ENCODE measurements at regions not wholly inside any gene's neighbourhood (a gene's known extent, or its start where the extent isn't known, plus 50 kb on each side); places are given as distances from the start of the nearest gene placed in this dataset.

DNA sequence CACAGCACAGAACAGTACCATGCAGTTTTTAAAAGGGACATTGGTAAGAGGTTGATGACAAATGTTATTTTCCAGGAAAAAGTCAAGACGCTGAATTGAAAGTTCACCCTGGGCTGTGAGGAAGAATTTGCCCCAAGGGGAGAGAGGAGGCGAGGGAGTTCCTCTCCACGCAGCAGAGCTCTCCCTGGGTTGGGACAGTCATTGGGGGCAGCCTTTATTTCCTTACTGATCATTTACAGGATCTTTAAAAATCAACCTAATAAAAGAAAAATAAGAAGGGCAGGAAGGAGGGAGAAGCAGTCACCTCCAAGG lies 49.9 kb upstream of the WNT7B start:
- Histone ChIP-seq H3K4me3 (ENCODE audit: low read length) (peak overlapping the region; percentile 53), H3K4me1 (ENCODE audit: control insufficient read depth, low read depth, low read length) (peaks cover 8% of the 10 kb centered on the region), H3K9me3 (ENCODE audit: control insufficient read depth, low read depth, low read length) (no peaks in the 10 kb centered on the region), H3K9ac (ENCODE audit: low read length) (no peak overlapping the region), H3K36me3 (ENCODE audit: control insufficient read depth, low read depth, low read length) (no peaks in the 10 kb centered on the region), H3K27ac (ENCODE audit: low read length) (no peak overlapping the region), H3K27me3 (ENCODE audit: control insufficient read depth, insufficient read depth, low read length) (peaks cover 46% of the 10 kb centered on the region)

DNA sequence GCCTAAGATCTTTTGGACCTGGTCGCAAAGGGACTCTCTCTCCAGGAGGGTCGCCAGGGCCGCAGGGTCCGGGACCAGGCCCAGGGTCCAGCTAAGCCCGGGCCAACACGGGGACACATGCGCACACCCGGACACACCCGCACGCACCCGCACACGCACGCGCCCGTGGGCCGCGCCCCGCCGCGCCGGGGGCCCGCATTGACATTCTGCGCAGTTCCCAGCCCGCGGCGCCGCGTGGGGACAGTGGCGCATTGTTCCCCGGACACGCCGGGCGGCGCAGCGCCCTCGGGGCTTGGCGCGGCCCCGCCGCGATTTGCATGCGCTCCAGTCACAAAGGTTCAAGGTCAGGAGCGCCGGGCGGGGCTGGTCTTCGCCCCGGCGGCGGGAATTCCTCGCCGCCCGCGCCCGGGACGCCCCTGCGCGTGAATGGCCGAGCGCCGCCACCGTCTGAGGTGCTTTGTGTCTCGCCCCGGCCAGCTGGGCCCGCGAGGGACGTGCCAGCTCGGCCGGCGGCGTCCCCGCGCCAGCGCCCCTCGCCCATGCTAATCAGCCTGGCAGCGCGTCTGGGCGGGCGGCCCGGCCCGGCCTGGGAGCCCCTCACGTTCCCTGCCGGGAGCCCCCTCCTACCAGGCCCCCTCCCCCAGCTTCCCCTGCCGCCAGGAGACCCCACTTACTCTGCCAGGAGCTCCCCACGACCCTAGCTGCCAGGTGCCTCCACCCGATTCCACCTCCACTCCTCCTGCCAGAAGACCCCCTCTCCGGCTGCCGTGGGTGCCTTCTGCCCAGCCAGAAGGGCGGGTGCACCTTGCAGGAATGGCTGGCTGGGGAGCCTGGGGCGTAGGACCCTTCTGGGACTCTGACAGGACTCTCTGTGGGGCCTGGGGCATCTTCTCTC lies 50.5 kb upstream of the WNT7B start:
- H3K4me1 ChIP-seq (ENCODE audit: control insufficient read depth, low read depth, low read length) = peaks cover 14% of the 10 kb centered on the region
- peaks cover 46% of the 10 kb centered on the region for H3K27me3 ChIP-seq (ENCODE audit: control insufficient read depth, insufficient read depth, low read length)
- no peak overlapping the region for H3K27ac ChIP-seq (ENCODE audit: low read length)
- no peaks in the 10 kb centered on the region for H3K9me3 ChIP-seq (ENCODE audit: control insufficient read depth, low read depth, low read length)
- no peaks in the 10 kb centered on the region for H3K36me3 ChIP-seq (ENCODE audit: control insufficient read depth, low read depth, low read length)
- peak overlapping the region; percentile 18 for H3K9ac ChIP-seq (ENCODE audit: low read length)
- H3K4me3 ChIP-seq (ENCODE audit: low read length) = peak overlapping the region; percentile 53

DNA sequence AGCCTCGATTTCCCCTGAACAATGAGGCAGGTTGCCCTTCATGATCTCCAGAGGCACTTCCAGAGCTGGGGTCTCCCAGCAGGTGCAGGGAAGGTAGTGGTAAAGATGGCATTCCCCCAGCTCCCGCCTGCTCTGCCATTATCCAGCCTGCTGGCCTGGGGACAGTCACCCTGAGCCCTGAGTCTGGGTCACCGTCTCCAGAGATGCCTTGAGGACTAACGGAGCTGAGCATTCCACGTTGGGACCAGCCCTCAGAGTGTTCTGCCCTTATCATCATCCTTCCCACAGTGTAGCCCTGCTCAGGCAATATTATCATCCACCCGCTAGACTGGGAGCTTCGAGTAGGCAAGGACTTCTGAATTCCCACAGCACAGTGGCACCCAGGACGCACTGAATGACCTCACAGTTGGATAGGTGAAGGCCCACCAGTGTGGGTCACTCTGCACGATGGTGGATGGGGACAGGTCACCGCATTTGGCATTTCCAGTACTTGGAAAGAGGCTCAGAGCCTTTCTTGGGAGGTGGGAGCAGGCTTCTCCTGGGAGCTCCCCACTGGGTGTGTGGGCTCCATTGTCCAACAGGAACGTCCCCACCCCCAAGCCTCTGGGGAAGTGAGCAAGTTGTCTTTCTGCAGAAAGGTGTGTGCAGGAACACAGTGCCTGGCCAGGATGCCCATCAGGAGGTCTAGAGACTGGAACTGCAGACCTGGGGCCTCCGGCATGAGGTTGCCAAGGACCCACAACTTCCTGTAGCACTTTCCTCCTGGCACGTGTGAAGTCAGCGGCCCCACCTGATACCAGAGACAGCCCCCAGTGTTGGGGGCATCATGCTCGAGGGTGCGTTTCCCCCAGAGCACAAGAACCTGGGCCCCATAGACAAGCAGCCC lies 51.4 kb upstream of the WNT7B start:
- H3K9me3 ChIP-seq (ENCODE audit: control insufficient read depth, low read depth, low read length) = no peaks in the 10 kb centered on the region
- H3K27ac ChIP-seq (ENCODE audit: low read length) = no peak overlapping the region
- H3K36me3 ChIP-seq (ENCODE audit: control insufficient read depth, low read depth, low read length) = no peaks in the 10 kb centered on the region
- peaks cover 20% of the 10 kb centered on the region for H3K4me1 ChIP-seq (ENCODE audit: control insufficient read depth, low read depth, low read length)
- H3K4me3 ChIP-seq (ENCODE audit: low read length) = no peak overlapping the region
- no peak overlapping the region for H3K9ac ChIP-seq (ENCODE audit: low read length)
- H3K27me3 ChIP-seq (ENCODE audit: control insufficient read depth, insufficient read depth, low read length) = peaks cover 46% of the 10 kb centered on the region

- Histone ChIP-seq H3K9me3 (ENCODE audit: control insufficient read depth, low read depth, low read length) (no peaks in the 10 kb centered on the region), H3K4me1 (ENCODE audit: control insufficient read depth, low read depth, low read length) (peaks cover 20% of the 10 kb centered on the region), H3K27me3 (ENCODE audit: control insufficient read depth, insufficient read depth, low read length) (peaks cover 46% of the 10 kb centered on the region), H3K4me3 (ENCODE audit: low read length) (no peak overlapping the region), H3K36me3 (ENCODE audit: control insufficient read depth, low read depth, low read length) (no peaks in the 10 kb centered on the region), H3K9ac (ENCODE audit: low read length) (no peak overlapping the region), H3K27ac (ENCODE audit: low read length) (no peak overlapping the region)
Measured at GRCh38 chr22:46029036-46029435, 52.1 kb upstream of the WNT7B start.

GRCh38 chr22:46029574-46030200 lies 52.7 kb upstream of the WNT7B start:
- no peaks in the 10 kb centered on the region for H3K36me3 ChIP-seq (ENCODE audit: control insufficient read depth, low read depth, low read length)
- no peaks in the 10 kb centered on the region for H3K9me3 ChIP-seq (ENCODE audit: control insufficient read depth, low read depth, low read length)
- peaks cover 44% of the 10 kb centered on the region for H3K27me3 ChIP-seq (ENCODE audit: control insufficient read depth, insufficient read depth, low read length)
- peaks cover 20% of the 10 kb centered on the region for H3K4me1 ChIP-seq (ENCODE audit: control insufficient read depth, low read depth, low read length)
- H3K4me3 ChIP-seq (ENCODE audit: low read length) = no peak overlapping the region
- H3K27ac ChIP-seq (ENCODE audit: low read length) = no peak overlapping the region
- H3K9ac ChIP-seq (ENCODE audit: low read length) = no peak overlapping the region

DNA sequence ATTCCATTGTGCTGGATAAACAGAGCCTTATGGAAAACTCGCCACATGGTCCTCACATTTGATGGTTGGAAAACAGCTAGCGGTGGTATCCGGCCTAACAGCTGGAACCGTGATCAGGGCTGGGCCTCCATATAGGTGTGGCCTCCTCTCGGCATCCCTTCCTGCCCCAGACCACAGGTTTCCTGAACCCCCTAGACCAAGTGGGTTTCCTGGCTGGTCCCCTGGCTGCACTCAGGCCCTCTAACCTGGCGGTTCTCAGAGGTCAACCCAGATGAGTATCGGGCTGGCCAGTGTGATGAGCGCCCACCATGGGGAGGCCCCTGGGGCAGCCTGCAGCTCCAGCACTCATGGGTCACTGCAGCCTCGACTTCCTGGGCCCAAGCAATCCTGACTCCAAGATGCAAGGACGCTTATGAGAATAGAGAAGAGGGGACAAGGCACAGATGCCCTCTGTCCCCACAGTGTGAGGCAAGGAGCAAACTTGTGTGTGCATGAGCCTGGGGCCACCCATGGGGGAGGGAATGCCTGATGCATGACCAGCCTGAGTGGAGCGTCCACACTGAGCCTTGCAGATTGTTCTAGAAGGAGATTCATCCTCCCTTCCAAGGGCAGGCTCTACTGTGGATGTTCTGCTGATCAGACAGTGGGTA lies 53.4 kb upstream of the WNT7B start:
- peaks cover 38% of the 10 kb centered on the region for H3K27me3 ChIP-seq (ENCODE audit: control insufficient read depth, insufficient read depth, low read length)
- H3K4me3 ChIP-seq (ENCODE audit: low read length) = no peak overlapping the region
- no peak overlapping the region for H3K9ac ChIP-seq (ENCODE audit: low read length)
- no peaks in the 10 kb centered on the region for H3K36me3 ChIP-seq (ENCODE audit: control insufficient read depth, low read depth, low read length)
- H3K4me1 ChIP-seq (ENCODE audit: control insufficient read depth, low read depth, low read length) = peaks cover 23% of the 10 kb centered on the region
- H3K27ac ChIP-seq (ENCODE audit: low read length) = no peak overlapping the region
- H3K9me3 ChIP-seq (ENCODE audit: control insufficient read depth, low read depth, low read length) = no peaks in the 10 kb centered on the region

- Histone ChIP-seq H3K4me1 (ENCODE audit: control insufficient read depth, low read depth, low read length) (peaks cover 23% of the 10 kb centered on the region), H3K9ac (ENCODE audit: low read length) (no peak overlapping the region), H3K9me3 (ENCODE audit: control insufficient read depth, low read depth, low read length) (no peaks in the 10 kb centered on the region), H3K27me3 (ENCODE audit: control insufficient read depth, insufficient read depth, low read length) (peaks cover 30% of the 10 kb centered on the region), H3K4me3 (ENCODE audit: low read length) (no peak overlapping the region), H3K27ac (ENCODE audit: low read length) (no peak overlapping the region), H3K36me3 (ENCODE audit: control insufficient read depth, low read depth, low read length) (no peaks in the 10 kb centered on the region)
Measured at GRCh38 chr22:46031066-46031465, 54.1 kb upstream of the WNT7B start.

DNA sequence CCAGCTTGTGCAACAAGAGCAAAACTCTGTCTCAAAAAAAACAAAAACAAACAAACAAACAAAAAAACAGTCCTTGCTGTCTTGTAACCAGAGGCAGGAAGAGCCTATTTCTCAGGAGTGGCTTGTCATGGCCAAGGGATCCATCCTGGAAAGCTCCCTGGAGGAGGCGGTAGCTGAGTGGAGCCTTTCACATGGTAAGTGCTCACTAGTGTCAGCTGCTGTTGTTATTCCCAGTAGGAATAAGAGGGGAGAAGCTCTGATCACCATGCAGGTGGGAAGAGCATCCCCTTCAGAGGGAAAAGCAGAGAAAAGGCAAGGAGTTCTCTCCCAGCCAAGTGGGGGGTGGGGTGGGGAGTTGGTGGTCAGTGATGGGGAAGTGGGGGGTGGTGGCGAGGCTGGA lies 54.6 kb upstream of the WNT7B start:
- no peak overlapping the region for H3K27ac ChIP-seq (ENCODE audit: low read length)
- H3K9me3 ChIP-seq (ENCODE audit: control insufficient read depth, low read depth, low read length) = no peaks in the 10 kb centered on the region
- peaks cover 26% of the 10 kb centered on the region for H3K27me3 ChIP-seq (ENCODE audit: control insufficient read depth, insufficient read depth, low read length)
- no peaks in the 10 kb centered on the region for H3K36me3 ChIP-seq (ENCODE audit: control insufficient read depth, low read depth, low read length)
- H3K9ac ChIP-seq (ENCODE audit: low read length) = no peak overlapping the region
- no peak overlapping the region for H3K4me3 ChIP-seq (ENCODE audit: low read length)
- H3K4me1 ChIP-seq (ENCODE audit: control insufficient read depth, low read depth, low read length) = peaks cover 23% of the 10 kb centered on the region

- Histone ChIP-seq H3K4me3 (ENCODE audit: low read length) (no peak overlapping the region), H3K9ac (ENCODE audit: low read length) (no peak overlapping the region), H3K9me3 (ENCODE audit: control insufficient read depth, low read depth, low read length) (no peaks in the 10 kb centered on the region), H3K36me3 (ENCODE audit: control insufficient read depth, low read depth, low read length) (no peaks in the 10 kb centered on the region), H3K27ac (ENCODE audit: low read length) (no peak overlapping the region), H3K27me3 (ENCODE audit: control insufficient read depth, insufficient read depth, low read length) (peaks cover 19% of the 10 kb centered on the region), H3K4me1 (ENCODE audit: control insufficient read depth, low read depth, low read length) (peaks cover 23% of the 10 kb centered on the region)
Measured at GRCh38 chr22:46031965-46032851, 55.2 kb upstream of the WNT7B start.

DNA sequence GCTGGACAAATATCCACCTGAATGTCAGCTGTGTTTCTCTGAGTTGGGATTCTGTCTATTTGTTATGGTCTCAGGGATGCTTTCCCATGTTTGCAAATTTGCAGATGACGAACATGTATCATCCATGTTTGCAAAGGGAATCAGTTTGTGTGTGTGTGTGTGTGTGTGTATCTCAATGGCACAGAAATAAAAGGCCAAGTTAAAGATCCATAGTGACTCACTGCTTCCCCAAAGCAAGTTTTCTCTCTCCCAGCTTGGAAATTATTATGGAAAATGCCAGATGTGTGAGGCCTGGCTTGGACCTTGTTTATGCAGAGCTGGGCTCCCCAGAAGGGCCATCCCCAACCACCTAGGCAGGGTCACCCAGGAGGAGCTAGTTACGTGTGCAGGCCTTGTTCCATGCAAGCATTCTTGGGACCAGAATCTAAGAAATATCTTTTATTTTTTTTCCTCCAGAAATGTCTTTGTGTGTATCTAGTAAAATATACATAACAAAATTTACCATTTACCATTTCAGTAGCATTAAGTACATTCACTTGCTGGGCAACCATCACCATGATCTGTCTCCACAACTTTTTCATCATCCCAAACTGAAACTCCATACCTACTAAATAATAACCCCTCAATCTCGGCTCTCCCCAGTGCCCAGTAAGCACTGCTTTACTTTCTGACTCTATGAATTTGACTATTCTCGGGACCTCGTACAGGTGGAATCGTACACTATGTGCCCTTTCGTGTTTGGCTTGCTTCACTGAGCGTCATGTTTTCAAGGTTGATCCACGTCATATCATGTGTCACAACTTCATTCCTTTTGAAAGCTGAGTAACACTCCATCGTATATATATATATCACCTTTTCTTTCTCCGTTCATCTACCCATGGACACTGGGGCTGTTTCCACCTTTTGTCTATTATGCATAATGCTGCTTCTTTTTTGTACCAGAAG lies 56.6 kb upstream of the WNT7B start:
- no peak overlapping the region for H3K4me3 ChIP-seq (ENCODE audit: low read length)

More for the DNA sequence above, 56.6 kb upstream of the WNT7B start:
- Histone ChIP-seq H3K36me3 (ENCODE audit: control insufficient read depth, low read depth, low read length) (no peaks in the 10 kb centered on the region), H3K4me1 (ENCODE audit: control insufficient read depth, low read depth, low read length) (peaks cover 23% of the 10 kb centered on the region), H3K27ac (ENCODE audit: low read length) (no peak overlapping the region), H3K27me3 (ENCODE audit: control insufficient read depth, insufficient read depth, low read length) (peaks cover 6% of the 10 kb centered on the region), H3K9me3 (ENCODE audit: control insufficient read depth, low read depth, low read length) (no peaks in the 10 kb centered on the region), H3K9ac (ENCODE audit: low read length) (no peak overlapping the region)
